AG08396 (cell line): ENCODE measurements at regions not wholly inside any gene's neighbourhood (a gene's known extent, or its start where the extent isn't known, plus 50 kb on each side); places are given as distances from the start of the nearest gene placed in this dataset.

Experiments
- DNase-seq: peaks from one replicate; pipeline ENCODE4 v3.0.0; 2012; ENCODE audit warnings: low spot score, mixed read lengths

- no peak for DNase-seq
Observed at GRCh38 chr2:200054681-200055468, 99.5 kb downstream of the MAIP1 start.

- no peak for DNase-seq
Observed at GRCh38 chr2:200056105-200056504, 100.7 kb downstream of the MAIP1 start.

- no peak for DNase-seq
Observed at GRCh38 chr2:200063155-200063554, 107.8 kb downstream of the MAIP1 start.

GRCh38 chr2:200064879-200065278, 109.5 kb downstream of the MAIP1 start:
- no peak for DNase-seq

- DNase-seq, result no peak
Observed at GRCh38 chr2:200065477-200065876, 110.1 kb downstream of the MAIP1 start.

GRCh38 chr2:200066417-200066816, 111.0 kb downstream of the MAIP1 start:
- DNase-seq, result no peak

- no peak for DNase-seq
Observed at GRCh38 chr2:200068642-200069041, 113.3 kb downstream of the MAIP1 start.

- DNase-seq, result peak; percentile 46
Observed at GRCh38 chr2:200077210-200077650, 121.8 kb downstream of the MAIP1 start.

- DNase-seq, result no peak
Observed at GRCh38 chr2:200077838-200078237, 122.5 kb downstream of the MAIP1 start.

GRCh38 chr2:200079356-200079755, 124.0 kb downstream of the MAIP1 start:
- DNase-seq, result no peak

GRCh38 chr2:200081236-200081635, 125.9 kb downstream of the MAIP1 start:
- DNase-seq, result no peak

- no peak for DNase-seq
Observed at GRCh38 chr2:200081811-200082210, 126.4 kb downstream of the MAIP1 start.

- DNase-seq, result no peak
Observed at GRCh38 chr2:200084036-200084435, 128.7 kb downstream of the MAIP1 start.

GRCh38 chr2:200086911-200087310, 131.5 kb downstream of the MAIP1 start:
- DNase-seq, result no peak

- DNase-seq, result no peak
Observed at GRCh38 chr2:200087451-200087850, 132.1 kb downstream of the MAIP1 start.

- DNase-seq, result no peak
Observed at GRCh38 chr2:200089040-200089755, 133.8 kb downstream of the MAIP1 start.

GRCh38 chr2:200089756-200090109, 134.4 kb downstream of the MAIP1 start:
- no peak for DNase-seq

- DNase-seq, result no peak
Observed at GRCh38 chr2:200090683-200091082, 135.3 kb downstream of the MAIP1 start.

GRCh38 chr2:200091126-200091525, 135.7 kb downstream of the MAIP1 start:
- no peak for DNase-seq

- no peak for DNase-seq
Observed at GRCh38 chr2:200092235-200092634, 136.9 kb downstream of the MAIP1 start.

GRCh38 chr2:200095436-200095835, 140.1 kb downstream of the MAIP1 start:
- no peak for DNase-seq

- DNase-seq, result no peak
Observed at GRCh38 chr2:200099256-200099655, 143.9 kb downstream of the MAIP1 start.

GRCh38 chr2:200100027-200100426, 144.6 kb downstream of the MAIP1 start:
- no peak for DNase-seq

- DNase-seq, result no peak
Observed at GRCh38 chr2:200101922-200102321, 146.5 kb downstream of the MAIP1 start.
